ENCODE measurements at regions not wholly inside any gene's neighbourhood (a gene's known extent, or its start where the extent isn't known, plus 50 kb on each side); places are given as distances from the start of the nearest gene placed in this dataset.

- no peak for TF ChIP-seq POLR2A (IDR thresholded peaks at IDR 0.05; ENCODE audit: low read depth, low read length)
- no peak for TF ChIP-seq RFX5 (IDR thresholded peaks at IDR 0.05; ENCODE audit: low read depth, low read length)
- Histone ChIP-seq H3K56ac (ENCODE audit: extremely low read depth, insufficient read depth, low read length) (no peak overlapping the region), H2BK5ac (ENCODE audit: low read depth, low read length, poor library complexity, severe bottlenecking) (no peak overlapping the region), H3K9me3 (ENCODE audit: control insufficient read depth, insufficient read depth, low read length) (no peaks in the 10 kb centered on the region), H2BK120ac (ENCODE audit: low read depth, low read length) (no peak overlapping the region), H2AK5ac (ENCODE audit: low read depth, low read length) (no peak overlapping the region), H3K4ac (ENCODE audit: low read depth, low read length) (no peak overlapping the region), H3K36me3 (ENCODE audit: control insufficient read depth, insufficient read depth, low read length) (no peaks in the 10 kb centered on the region), H4K8ac (ENCODE audit: low read depth in 2 of 2, low read length in 2 of 2) (no peak overlapping the region), H3K27ac (ENCODE audit: insufficient read depth, low read length) (no peak overlapping the region), H3K4me3 (ENCODE audit: insufficient read depth, low read depth, low read length) (no peak overlapping the region), H3K9ac (ENCODE audit: low read depth, low read length) (no peak overlapping the region), H4K91ac (ENCODE audit: insufficient read depth, low read depth, low read length) (no peak overlapping the region), H2AFZ (replicated peaks; ENCODE audit: low read length, poor library complexity) (no peak overlapping the region), H2BK20ac (ENCODE audit: low read depth, low read length) (no peak overlapping the region), H3K4me2 (ENCODE audit: low read depth, low read length) (no peak overlapping the region), H3K18ac (ENCODE audit: low read depth, low read length) (no peak overlapping the region), H3K79me1 (ENCODE audit: low read depth in 1 of 2, low read length in 2 of 2) (no peaks in the 10 kb centered on the region), H4K20me1 (ENCODE audit: insufficient read depth, low read length) (no peaks in the 10 kb centered on the region), H3K23ac (ENCODE audit: low read depth, low read length) (no peak overlapping the region), H2BK15ac (ENCODE audit: low read depth, low read length) (no peak overlapping the region), H3K14ac (replicated peaks; ENCODE audit: low read depth, low read length) (no peak overlapping the region), H3K27me3 (ENCODE audit: control insufficient read depth, insufficient read depth, low read length) (no peaks in the 10 kb centered on the region), H4K5ac (ENCODE audit: low read depth, low read length) (no peak overlapping the region), H3K4me1 (ENCODE audit: control insufficient read depth, insufficient read depth, low read length) (no peaks in the 10 kb centered on the region), H3K9me1 (ENCODE audit: insufficient read depth, low read length) (no peaks in the 10 kb centered on the region), H2AK9ac (replicated peaks; ENCODE audit: low read depth, low read length, poor library complexity) (no peak overlapping the region)
- no peak for DNase-seq
- CTCF ChIA-PET, result no interaction called here
- in situ Hi-C loops (cut with MboI; ENCODE audit: low sequenced_read_pairs) (no loop called here), dilution Hi-C loops (cut with HindIII; ENCODE audit: low sequenced_read_pairs, unreplicated experiment) (no loop called here), intact Hi-C loops (cut with micrococcal nuclease) (no loop called here)
- no TSS peak for BruUV-seq (replicated peaks)
- POLR2A ChIA-PET (ENCODE audit: unreplicated experiment), result no interaction called here
- no CpG with 5 or more reads among the region's 2 CpGs for WGBS, 2 experiments (ENCODE audit: extremely low coverage in 2 of 2, insufficient read length in 1 of 2)
- ATAC-seq (ENCODE audit: low read depth), result no peak
Measured at GRCh38 chr6:62978920-62979319, 232.3 kb upstream of the FKBP1C start.

Data from IMR-90 (cell line).